NOMO-1 treated with DMSO at 0.1 percent for 48 hours (cell line): ENCODE measurements at regions not wholly inside any gene's neighbourhood (a gene's known extent, or its start where the extent isn't known, plus 50 kb on each side); places are given as distances from the start of the nearest gene placed in this dataset.

Experiments
- DNase-seq: peaks from one replicate; lab custom pipeline; 2025; ENCODE audit not compliant: unreplicated experiment; lab: John Stamatoyannopoulos, UW

- no peak for DNase-seq
Observed at GRCh38 chr7:47724335-47724982, 142.5 kb upstream of the TNS3 start.

- no peak for DNase-seq
Observed at GRCh38 chr7:47722126-47722525, 140.2 kb upstream of the TNS3 start.

- DNase-seq: no peak
Observed at GRCh38 chr7:47721670-47722069, 139.8 kb upstream of the TNS3 start.

- no peak for DNase-seq
Observed at GRCh38 chr7:47720907-47721244, 139.0 kb upstream of the TNS3 start.

- no peak for DNase-seq
Observed at GRCh38 chr7:47720141-47720906, 138.4 kb upstream of the TNS3 start.

GRCh38 chr7:47719675-47720074, 137.8 kb upstream of the TNS3 start:
- DNase-seq: no peak

GRCh38 chr7:47715631-47716068, 133.7 kb upstream of the TNS3 start:
- DNase-seq: no peak

- DNase-seq: no peak
Observed at GRCh38 chr7:47714669-47715607, 133.0 kb upstream of the TNS3 start.

GRCh38 chr7:47713595-47713994, 131.7 kb upstream of the TNS3 start:
- no peak for DNase-seq

GRCh38 chr7:47712416-47712815, 130.5 kb upstream of the TNS3 start:
- no peak for DNase-seq

GRCh38 chr7:47711776-47712175, 129.9 kb upstream of the TNS3 start:
- no peak for DNase-seq

- no peak for DNase-seq
Observed at GRCh38 chr7:47710201-47710935, 128.5 kb upstream of the TNS3 start.

GRCh38 chr7:47709451-47709850, 127.5 kb upstream of the TNS3 start:
- DNase-seq: no peak

- no peak for DNase-seq
Observed at GRCh38 chr7:47709051-47709450, 127.1 kb upstream of the TNS3 start.

GRCh38 chr7:47707583-47707982, 125.7 kb upstream of the TNS3 start:
- DNase-seq: no peak

GRCh38 chr7:47704936-47705335, 123.0 kb upstream of the TNS3 start:
- no peak for DNase-seq

- no peak for DNase-seq
Observed at GRCh38 chr7:47702080-47702479, 120.2 kb upstream of the TNS3 start.

GRCh38 chr7:47698386-47698785, 116.5 kb upstream of the TNS3 start:
- no peak for DNase-seq

- no peak for DNase-seq
Observed at GRCh38 chr7:47697543-47697942, 115.6 kb upstream of the TNS3 start.

- no peak for DNase-seq
Observed at GRCh38 chr7:47696152-47696710, 114.3 kb upstream of the TNS3 start.

- DNase-seq: no peak
Observed at GRCh38 chr7:47693216-47693615, 111.3 kb upstream of the TNS3 start.
